ENCODE measurements at regions not wholly inside any gene's neighbourhood (a gene's known extent, or its start where the extent isn't known, plus 50 kb on each side); places are given as distances from the start of the nearest gene placed in this dataset.

- Histone ChIP-seq H3K36me3 (ENCODE audit: control insufficient read depth, insufficient read depth, low read length) (no peaks in the 10 kb centered on the region), H3K4me3 (replicated peaks; ENCODE audit: low read depth, low read length) (no peak overlapping the region), H3K27me3 (replicated peaks; ENCODE audit: control insufficient read depth, insufficient read depth, low read length) (no peaks in the 10 kb centered on the region)
- no peak for DNase-seq (ENCODE audit: extremely low read depth, insufficient read length)
- no peak for TF ChIP-seq CTCF (IDR thresholded peaks at IDR 0.05; ENCODE audit: insufficient read depth, low read length, poor library complexity, severe bottlenecking)
These were observed 199.0 kb downstream of the SAMD5 start for GRCh38 chr6:147707524-147707923.

- H3K36me3 ChIP-seq (ENCODE audit: control insufficient read depth, insufficient read depth, low read length): no peaks in the 10 kb centered on the region
- H3K4me3 ChIP-seq (replicated peaks; ENCODE audit: low read depth, low read length): no peak overlapping the region
- no peaks in the 10 kb centered on the region for H3K27me3 ChIP-seq (replicated peaks; ENCODE audit: control insufficient read depth, insufficient read depth, low read length)
- TF ChIP-seq CTCF (IDR thresholded peaks at IDR 0.05; ENCODE audit: insufficient read depth, low read length, poor library complexity, severe bottlenecking): no peak
- no peak for DNase-seq (ENCODE audit: extremely low read depth, insufficient read length)
These were observed 199.7 kb downstream of the SAMD5 start for GRCh38 chr6:147708170-147708569.

GRCh38 chr6:147709396-147710272, 201.1 kb downstream of the SAMD5 start:
- H3K27me3 ChIP-seq (replicated peaks; ENCODE audit: control insufficient read depth, insufficient read depth, low read length): no peaks in the 10 kb centered on the region
- TF ChIP-seq CTCF (IDR thresholded peaks at IDR 0.05; ENCODE audit: insufficient read depth, low read length, poor library complexity, severe bottlenecking): no peak
- H3K4me3 ChIP-seq (replicated peaks; ENCODE audit: low read depth, low read length): no peak overlapping the region
- no peaks in the 10 kb centered on the region for H3K36me3 ChIP-seq (ENCODE audit: control insufficient read depth, insufficient read depth, low read length)
- DNase-seq (ENCODE audit: extremely low read depth, insufficient read length): no peak

GRCh38 chr6:147710890-147711289, 202.4 kb downstream of the SAMD5 start:
- no peaks in the 10 kb centered on the region for H3K27me3 ChIP-seq (replicated peaks; ENCODE audit: control insufficient read depth, insufficient read depth, low read length)
- DNase-seq (ENCODE audit: extremely low read depth, insufficient read length): no peak
- H3K36me3 ChIP-seq (ENCODE audit: control insufficient read depth, insufficient read depth, low read length): no peaks in the 10 kb centered on the region
- H3K4me3 ChIP-seq (replicated peaks; ENCODE audit: low read depth, low read length): no peak overlapping the region
- TF ChIP-seq CTCF (IDR thresholded peaks at IDR 0.05; ENCODE audit: insufficient read depth, low read length, poor library complexity, severe bottlenecking): no peak

GRCh38 chr6:147711476-147711875, 203.0 kb downstream of the SAMD5 start:
- Histone ChIP-seq H3K27me3 (replicated peaks; ENCODE audit: control insufficient read depth, insufficient read depth, low read length) (no peaks in the 10 kb centered on the region), H3K36me3 (ENCODE audit: control insufficient read depth, insufficient read depth, low read length) (no peaks in the 10 kb centered on the region), H3K4me3 (replicated peaks; ENCODE audit: low read depth, low read length) (no peak overlapping the region)
- no peak for DNase-seq (ENCODE audit: extremely low read depth, insufficient read length)
- TF ChIP-seq CTCF (IDR thresholded peaks at IDR 0.05; ENCODE audit: insufficient read depth, low read length, poor library complexity, severe bottlenecking): no peak

Measured in GM06990 (cell line).